ENCODE measurements at regions not wholly inside any gene's neighbourhood (a gene's known extent, or its start where the extent isn't known, plus 50 kb on each side); places are given as distances from the start of the nearest gene placed in this dataset.

DNA sequence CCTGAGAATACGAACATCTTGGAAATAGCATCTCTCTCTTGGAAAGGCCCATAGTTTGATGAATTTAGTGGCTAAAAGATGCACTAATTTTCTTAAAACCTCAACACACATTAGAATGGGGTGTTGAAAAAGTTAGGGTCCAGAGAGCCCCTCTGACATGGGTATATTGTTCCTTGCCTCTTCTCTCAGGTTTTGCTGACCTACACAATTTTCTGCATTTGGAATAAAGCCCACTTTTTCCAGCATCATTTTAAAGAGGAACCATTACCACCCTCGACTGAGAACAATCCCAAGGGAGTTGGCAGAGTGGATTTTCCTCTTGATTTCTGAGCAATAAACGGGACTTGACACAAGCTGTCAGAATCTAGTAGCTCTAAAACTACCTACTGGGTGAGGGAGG, 156.1 kb downstream of the PMP22 start:
- Histone ChIP-seq H3K9me3 (ENCODE audit: low read length) (no peaks in the 10 kb centered on the region), H3K27ac (ENCODE audit: low read length) (no peak overlapping the region), H3K9me2 (ENCODE audit: insufficient read depth, low read length) (no peaks in the 10 kb centered on the region), H3K36me3 (ENCODE audit: insufficient read depth, low read length) (no peaks in the 10 kb centered on the region), H3F3A (ENCODE audit: insufficient read depth, low read length, poor library complexity, severe bottlenecking) (no peaks in the 10 kb centered on the region), H3K4me2 (ENCODE audit: low read length) (no peak overlapping the region), H4K20me1 (ENCODE audit: insufficient read depth) (no peaks in the 10 kb centered on the region), H3K4me3 (ENCODE audit: low read length) (no peak overlapping the region), H3K9ac (ENCODE audit: low read length) (no peak overlapping the region), H3K79me2 (replicated peaks; ENCODE audit: insufficient read depth, low read length) (no peaks in the 10 kb centered on the region), H3K27me3 (ENCODE audit: insufficient read depth, low read depth, low read length) (no peaks in the 10 kb centered on the region), H2AFZ (ENCODE audit: low read depth, low read length) (no peak overlapping the region)
- no peak for TF ChIP-seq EZH2 (IDR thresholded peaks at IDR 0.05; ENCODE audit: borderline replicate concordance, insufficient read depth, low read length, poor library complexity, severe bottlenecking)
- no peak for TF ChIP-seq SMC3 (conservative IDR thresholded peaks at IDR 0.05; ENCODE audit: poor library complexity)

GRCh38 chr17:15106540-15106939, 158.6 kb downstream of the PMP22 start:
- Histone ChIP-seq H4K20me1 (ENCODE audit: insufficient read depth) (no peaks in the 10 kb centered on the region), H3K36me3 (ENCODE audit: insufficient read depth, low read length) (no peaks in the 10 kb centered on the region), H3K27me3 (ENCODE audit: insufficient read depth, low read depth, low read length) (no peaks in the 10 kb centered on the region), H3K4me2 (ENCODE audit: low read length) (no peak overlapping the region), H2AFZ (ENCODE audit: low read depth, low read length) (no peak overlapping the region), H3K4me3 (ENCODE audit: low read length) (no peak overlapping the region), H3F3A (ENCODE audit: insufficient read depth, low read length, poor library complexity, severe bottlenecking) (no peaks in the 10 kb centered on the region), H3K79me2 (replicated peaks; ENCODE audit: insufficient read depth, low read length) (no peaks in the 10 kb centered on the region), H3K9me2 (ENCODE audit: insufficient read depth, low read length) (no peaks in the 10 kb centered on the region), H3K27ac (ENCODE audit: low read length) (no peak overlapping the region), H3K9me3 (ENCODE audit: low read length) (no peaks in the 10 kb centered on the region), H3K9ac (ENCODE audit: low read length) (no peak overlapping the region)
- no peak for TF ChIP-seq REST (IDR thresholded peaks at IDR 0.05; ENCODE audit: borderline replicate concordance)
- no peak for TF ChIP-seq MXI1 (conservative IDR thresholded peaks at IDR 0.05; ENCODE audit: poor library complexity, severe bottlenecking)
- TF ChIP-seq EZH2 (IDR thresholded peaks at IDR 0.05; ENCODE audit: borderline replicate concordance, insufficient read depth, low read length, poor library complexity, severe bottlenecking), result no peak
- TF ChIP-seq SMC3 (conservative IDR thresholded peaks at IDR 0.05; ENCODE audit: poor library complexity), result no peak
- TF ChIP-seq EP300 (conservative IDR thresholded peaks at IDR 0.05; ENCODE audit: poor library complexity, severe bottlenecking), result no peak
- TF ChIP-seq, protein P1, sequence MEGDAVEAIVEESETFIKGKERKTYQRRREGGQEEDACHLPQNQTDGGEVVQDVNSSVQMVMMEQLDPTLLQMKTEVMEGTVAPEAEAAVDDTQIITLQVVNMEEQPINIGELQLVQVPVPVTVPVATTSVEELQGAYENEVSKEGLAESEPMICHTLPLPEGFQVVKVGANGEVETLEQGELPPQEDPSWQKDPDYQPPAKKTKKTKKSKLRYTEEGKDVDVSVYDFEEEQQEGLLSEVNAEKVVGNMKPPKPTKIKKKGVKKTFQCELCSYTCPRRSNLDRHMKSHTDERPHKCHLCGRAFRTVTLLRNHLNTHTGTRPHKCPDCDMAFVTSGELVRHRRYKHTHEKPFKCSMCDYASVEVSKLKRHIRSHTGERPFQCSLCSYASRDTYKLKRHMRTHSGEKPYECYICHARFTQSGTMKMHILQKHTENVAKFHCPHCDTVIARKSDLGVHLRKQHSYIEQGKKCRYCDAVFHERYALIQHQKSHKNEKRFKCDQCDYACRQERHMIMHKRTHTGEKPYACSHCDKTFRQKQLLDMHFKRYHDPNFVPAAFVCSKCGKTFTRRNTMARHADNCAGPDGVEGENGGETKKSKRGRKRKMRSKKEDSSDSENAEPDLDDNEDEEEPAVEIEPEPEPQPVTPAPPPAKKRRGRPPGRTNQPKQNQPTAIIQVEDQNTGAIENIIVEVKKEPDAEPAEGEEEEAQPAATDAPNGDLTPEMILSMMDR (IDR thresholded peaks at IDR 0.05; ENCODE audit: poor library complexity, severe bottlenecking), result no peak

DNA sequence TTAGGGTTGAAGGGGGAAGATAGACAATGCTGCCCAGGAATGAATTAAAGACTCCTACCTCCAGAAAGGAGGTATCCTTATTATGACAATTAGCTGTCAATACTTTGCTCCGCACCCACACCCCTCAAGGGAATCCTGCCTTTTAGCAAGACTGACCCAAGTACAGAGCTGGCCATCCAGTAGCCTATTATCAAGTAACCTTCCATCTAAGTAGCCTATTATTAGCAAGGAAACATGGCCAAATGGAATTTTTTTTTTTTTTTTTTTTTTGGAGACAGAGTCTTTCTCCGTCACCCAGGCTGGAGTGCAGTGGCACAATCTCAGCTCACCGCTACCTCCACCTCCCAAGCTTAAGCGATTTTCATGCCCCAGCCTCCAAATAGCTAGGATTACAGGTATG, 161.3 kb downstream of the PMP22 start:
- H3K9me2 ChIP-seq (ENCODE audit: insufficient read depth, low read length), result no peaks in the 10 kb centered on the region
- no peaks in the 10 kb centered on the region for H3K79me2 ChIP-seq (replicated peaks; ENCODE audit: insufficient read depth, low read length)
- no peaks in the 10 kb centered on the region for H3K9me3 ChIP-seq (ENCODE audit: low read length)
- no peaks in the 10 kb centered on the region for H3K36me3 ChIP-seq (ENCODE audit: insufficient read depth, low read length)
- H3K27ac ChIP-seq (ENCODE audit: low read length), result no peak overlapping the region
- H3K4me2 ChIP-seq (ENCODE audit: low read length), result no peak overlapping the region
- TF ChIP-seq EZH2 (IDR thresholded peaks at IDR 0.05; ENCODE audit: borderline replicate concordance, insufficient read depth, low read length, poor library complexity, severe bottlenecking) (no peak), REST (IDR thresholded peaks at IDR 0.05; ENCODE audit: borderline replicate concordance) (no peak), MXI1 (conservative IDR thresholded peaks at IDR 0.05; ENCODE audit: poor library complexity, severe bottlenecking) (no peak), POLR2AphosphoS5 (IDR thresholded peaks at IDR 0.05) (no peak), EP300 (conservative IDR thresholded peaks at IDR 0.05; ENCODE audit: poor library complexity, severe bottlenecking) (no peak), SMC3 (conservative IDR thresholded peaks at IDR 0.05; ENCODE audit: poor library complexity) (no peak), RAD21 (conservative IDR thresholded peaks at IDR 0.05) (no peak)
- TF ChIP-seq, protein P1 (IDR thresholded peaks at IDR 0.05; ENCODE audit: poor library complexity, severe bottlenecking), result no peak
- no peak overlapping the region for H3K4me3 ChIP-seq (ENCODE audit: low read length)
- H2AFZ ChIP-seq (ENCODE audit: low read depth, low read length), result no peak overlapping the region
- H3K27me3 ChIP-seq (ENCODE audit: insufficient read depth, low read depth, low read length), result no peaks in the 10 kb centered on the region
- no peaks in the 10 kb centered on the region for H4K20me1 ChIP-seq (ENCODE audit: insufficient read depth)
- no peak overlapping the region for H3K9ac ChIP-seq (ENCODE audit: low read length)
- H3F3A ChIP-seq (ENCODE audit: insufficient read depth, low read length, poor library complexity, severe bottlenecking), result no peaks in the 10 kb centered on the region

All from neural cell (in vitro differentiated cells).